Trophoblast cell (in vitro differentiated cells and primary cell): ENCODE measurements at regions not wholly inside any gene's neighbourhood (a gene's known extent, or its start where the extent isn't known, plus 50 kb on each side); places are given as distances from the start of the nearest gene placed in this dataset.

Source experiments
- DNase-seq, 2 donors: peaks; one replicate each; pipeline ENCODE4 v3.0.0-alpha.2; 2016
- H2AFZ ChIP-seq: 2 replicates; pipeline ENCODE4 v1.6.1; 2013; ENCODE audit warnings: low read length, moderate library complexity, mild to moderate bottlenecking; ENCODE audit not compliant: insufficient read depth, poor library complexity
- H2AK5ac ChIP-seq: 2 replicates; pipeline ENCODE4 v1.6.1; 2013; ENCODE audit warnings: mild to moderate bottlenecking, low read length
- H2BK120ac ChIP-seq: 2 replicates; pipeline ENCODE4 v1.6.1; 2013; ENCODE audit warnings: low read length, mild to moderate bottlenecking, moderate library complexity; ENCODE audit not compliant: insufficient read depth, poor library complexity
- H2BK12ac ChIP-seq: 2 replicates; pipeline ENCODE4 v1.6.1; 2013; ENCODE audit warnings: mild to moderate bottlenecking, low read length, moderate library complexity
- H2BK5ac ChIP-seq: 2 replicates; pipeline ENCODE4 v1.6.1; 2013; ENCODE audit warnings: low read length, low read depth, moderate library complexity, mild to moderate bottlenecking; ENCODE audit not compliant: poor library complexity
- H3K14ac ChIP-seq: 2 replicates; pipeline ENCODE4 v1.6.1; 2013; ENCODE audit warnings: mild to moderate bottlenecking, low read length
- H3K18ac ChIP-seq: 2 replicates; pipeline ENCODE4 v1.6.1; 2013; ENCODE audit warnings: mild to moderate bottlenecking, low read length
- H3K23ac ChIP-seq: 2 replicates; pipeline ENCODE4 v1.6.1; 2013; ENCODE audit warnings: low read length
- H3K27ac ChIP-seq: 2 replicates; pipeline ENCODE4 v1.5.1; 2013; ENCODE audit warnings: low read depth, mild to moderate bottlenecking, inconsistent platforms, low read length, moderate library complexity
- H3K27me3 ChIP-seq: 2 replicates; pipeline ENCODE4 v1.6.1; 2013; ENCODE audit warnings: inconsistent platforms, mild to moderate bottlenecking, low read length, moderate library complexity; ENCODE audit not compliant: insufficient read depth
- H3K36me3 ChIP-seq, 2 experiments: 1 replicate in 1 of 2; 2 replicates in 1 of 2; pipeline ENCODE4 v1.6.1; 2013; ENCODE audit warnings: low read length in 2 of 2, mild to moderate bottlenecking in 2 of 2, moderate library complexity in 1 of 2; ENCODE audit not compliant: insufficient read depth in 2 of 2, control insufficient read depth in 1 of 2
- H3K4ac ChIP-seq: 2 replicates; pipeline ENCODE4 v1.6.1; 2013; ENCODE audit warnings: low read depth, mild to moderate bottlenecking, low read length, moderate library complexity
- H3K4me1 ChIP-seq, 2 experiments: 1 replicate in 1 of 2; 2 replicates in 1 of 2; pipeline ENCODE4 v1.6.1; 2013; ENCODE audit warnings: low read length in 2 of 2, mild to moderate bottlenecking in 2 of 2, moderate library complexity in 1 of 2; ENCODE audit not compliant: insufficient read depth in 2 of 2, control insufficient read depth in 1 of 2
- H3K4me2 ChIP-seq: 2 replicates; pipeline ENCODE4 v1.6.1; 2013; ENCODE audit warnings: inconsistent platforms, mild to moderate bottlenecking, low read length, moderate library complexity
- H3K4me3 ChIP-seq: 2 replicates; pipeline ENCODE4 v1.5.1; 2013; ENCODE audit warnings: mild to moderate bottlenecking, low read depth, low read length, inconsistent platforms
- H3K79me1 ChIP-seq: one replicate; pipeline ENCODE4 v1.6.1; 2013; ENCODE audit warnings: low read length
- H3K79me2 ChIP-seq: 2 replicates; pipeline ENCODE4 v1.6.1; 2013; ENCODE audit warnings: low read length, mild to moderate bottlenecking; ENCODE audit not compliant: control insufficient read depth, insufficient read depth, poor library complexity
- H3K9ac ChIP-seq: 2 replicates; pipeline ENCODE4 v1.6.1; 2013; ENCODE audit warnings: mild to moderate bottlenecking, low read length
- H3K9me3 ChIP-seq: 2 replicates; pipeline ENCODE4 v1.6.1; 2013; ENCODE audit warnings: low read depth, mild to moderate bottlenecking, control low read depth, inconsistent platforms, low read length; ENCODE audit not compliant: insufficient read depth
- H4K12ac ChIP-seq: 2 replicates; pipeline ENCODE4 v1.6.1; 2013; ENCODE audit warnings: low read depth, mild to moderate bottlenecking, low read length, moderate library complexity
- H4K8ac ChIP-seq: 2 replicates; pipeline ENCODE4 v1.6.1; 2013; ENCODE audit warnings: low read depth, mild to moderate bottlenecking, low read length, moderate library complexity
- H4K91ac ChIP-seq: one replicate; pipeline ENCODE4 v1.6.1; 2013; ENCODE audit warnings: low read depth, mild to moderate bottlenecking, low read length, moderate library complexity
- WGBS: extraction: QIAGEN DNeasy Blood & Tissue Kit; methylation state at CpG from one replicate; pipeline ENCODE4 v1.1.7; 2013; ENCODE audit warnings: missing lambda C conversion rate; ENCODE audit not compliant: insufficient read length, insufficient coverage; ENCODE audit errors: extremely low coverage; 5-methylcytosine and 5-hydroxymethylcytosine counted together

GRCh38 chr6:67175101-67175500 lies 1460.0 kb upstream of the ADGRB3 start:
- WGBS, result no CpG with 5 or more reads among the region's 1 CpG
- no peak overlapping the region for H4K8ac ChIP-seq
- no peaks in the 10 kb centered on the region for H3K36me3 ChIP-seq
- H3K4me3 ChIP-seq, result no peak overlapping the region
- H3K27me3 ChIP-seq, result no peaks in the 10 kb centered on the region
- no peak overlapping the region for H3K4ac ChIP-seq
- no peak overlapping the region for H2AFZ ChIP-seq
- no peak for DNase-seq
- no peak overlapping the region for H3K18ac ChIP-seq
- no peaks in the 10 kb centered on the region for H3K79me1 ChIP-seq
- no peak overlapping the region for H4K12ac ChIP-seq
- no peak overlapping the region for H2AK5ac ChIP-seq
- no peak overlapping the region for H2BK120ac ChIP-seq
- H3K9me3 ChIP-seq, result no peaks in the 10 kb centered on the region
- H3K4me2 ChIP-seq, result no peak overlapping the region
- H2BK12ac ChIP-seq, result no peak overlapping the region
- no peak overlapping the region for H3K27ac ChIP-seq
- H2BK5ac ChIP-seq, result no peak overlapping the region
- H3K4me1 ChIP-seq, result no peaks in the 10 kb centered on the region
- H3K9ac ChIP-seq, result no peak overlapping the region
- no peak overlapping the region for H3K23ac ChIP-seq
- H3K79me2 ChIP-seq, result no peaks in the 10 kb centered on the region
- H4K91ac ChIP-seq, result no peak overlapping the region
- no peak overlapping the region for H3K14ac ChIP-seq

DNA sequence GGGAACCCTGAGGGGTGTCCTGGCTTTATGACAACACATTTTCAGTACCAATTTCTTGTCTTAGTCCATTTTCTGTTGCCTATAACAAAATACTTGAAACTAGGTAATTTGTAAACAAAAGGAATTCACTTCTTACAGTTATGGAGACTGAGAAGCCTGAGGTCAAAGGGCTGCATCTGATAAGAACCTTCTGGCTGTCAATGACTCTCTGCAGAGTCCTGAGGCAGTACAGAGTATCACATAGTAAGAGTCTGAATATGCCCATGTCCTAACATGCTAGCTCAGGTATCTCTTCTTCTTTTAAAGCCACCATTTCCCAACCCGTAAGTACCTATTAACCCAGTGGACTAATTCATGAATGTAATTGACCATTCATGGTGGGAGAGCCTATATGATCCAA lies 1458.6 kb upstream of the EYS start:
- Histone ChIP-seq H3K27ac (no peak overlapping the region), H4K8ac (no peak overlapping the region), H2AK5ac (no peak overlapping the region), H4K91ac (no peak overlapping the region), H3K4me2 (no peak overlapping the region), H3K23ac (no peak overlapping the region), H3K14ac (no peak overlapping the region), H3K27me3 (no peaks in the 10 kb centered on the region), H2AFZ (no peak overlapping the region), H3K9me3 (peaks cover 5% of the 10 kb centered on the region), H3K4me1 (no peaks in the 10 kb centered on the region), H3K4me3 (no peak overlapping the region), H3K18ac (no peak overlapping the region), H3K36me3 (peaks cover 0 to 2% of the 10 kb centered on the region in 2 experiments), H3K9ac (no peak overlapping the region), H2BK5ac (no peak overlapping the region), H3K79me2 (no peaks in the 10 kb centered on the region), H3K4ac (no peak overlapping the region), H3K79me1 (no peaks in the 10 kb centered on the region), H2BK12ac (no peak overlapping the region), H2BK120ac (no peak overlapping the region), H4K12ac (no peak overlapping the region)
- peak; percentile 5 to 51 for DNase-seq
- whole genome bisulfite sequencing, result no CpG with 5 or more reads among the region's 1 CpG

DNA sequence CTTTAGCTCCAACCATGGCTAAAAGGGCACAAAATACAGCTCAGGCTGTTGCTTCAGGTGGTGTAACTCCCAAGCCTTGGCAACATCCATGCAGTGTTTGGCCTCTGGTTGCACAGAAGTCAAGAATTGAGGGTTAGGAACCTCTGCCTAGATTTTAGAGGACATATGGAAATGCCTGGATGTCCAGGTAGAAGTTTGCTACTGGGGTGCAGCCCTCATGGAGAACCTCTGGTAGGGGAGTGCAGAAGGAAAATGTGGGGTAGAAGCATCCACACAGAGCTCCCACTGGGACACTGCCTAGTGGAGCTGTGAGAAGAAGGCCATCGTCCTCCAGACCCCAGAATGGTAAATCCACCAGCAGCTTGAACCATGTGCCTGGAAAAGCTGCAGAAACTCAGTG lies 1453.8 kb upstream of the EYS start:
- H2AK5ac ChIP-seq, result no peak overlapping the region
- H3K4ac ChIP-seq, result no peak overlapping the region
- H2AFZ ChIP-seq, result no peak overlapping the region
- no peak overlapping the region for H3K4me3 ChIP-seq
- no peak overlapping the region for H2BK5ac ChIP-seq
- no peak overlapping the region for H2BK120ac ChIP-seq
- H3K9ac ChIP-seq, result no peak overlapping the region
- H3K27ac ChIP-seq, result no peak overlapping the region
- H3K18ac ChIP-seq, result no peak overlapping the region
- H3K36me3 ChIP-seq, result peaks cover 0 to 3% of the 10 kb centered on the region in 2 experiments
- no CpG with 5 or more reads among the region's 1 CpG for WGBS
- H3K79me1 ChIP-seq, result no peaks in the 10 kb centered on the region
- no peaks in the 10 kb centered on the region for H3K4me1 ChIP-seq
- no peak overlapping the region for H3K4me2 ChIP-seq
- no peak overlapping the region for H3K14ac ChIP-seq
- DNase-seq, result no peak
- H3K27me3 ChIP-seq, result no peaks in the 10 kb centered on the region
- H3K79me2 ChIP-seq, result no peaks in the 10 kb centered on the region
- H3K23ac ChIP-seq, result no peak overlapping the region
- H2BK12ac ChIP-seq, result no peak overlapping the region
- no peak overlapping the region for H4K91ac ChIP-seq
- H3K9me3 ChIP-seq, result peaks cover 6% of the 10 kb centered on the region
- no peak overlapping the region for H4K8ac ChIP-seq
- no peak overlapping the region for H4K12ac ChIP-seq

DNA sequence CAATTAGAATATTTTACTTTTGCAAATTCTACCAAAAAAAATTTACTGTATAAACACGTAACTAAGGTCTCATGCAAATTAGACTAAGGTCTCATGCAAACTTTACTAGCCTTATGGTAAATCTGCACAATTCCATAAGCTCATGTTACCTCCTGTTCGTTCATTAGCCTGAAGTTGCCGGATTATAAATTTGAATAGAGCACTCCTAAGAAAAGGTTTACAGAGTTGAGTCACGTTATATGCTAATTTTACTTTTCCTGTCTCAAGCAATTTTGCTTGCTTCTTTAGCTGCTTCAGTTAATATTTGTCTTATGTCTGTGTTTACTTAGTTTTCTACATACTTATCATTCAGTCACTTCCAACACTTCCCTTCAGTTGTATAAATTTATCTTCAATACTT lies 1434.0 kb upstream of the EYS start:
- H3K4me3 ChIP-seq, result no peak overlapping the region
- H4K12ac ChIP-seq, result no peak overlapping the region
- H3K14ac ChIP-seq, result no peak overlapping the region
- no peak overlapping the region for H2AFZ ChIP-seq
- H3K27me3 ChIP-seq, result no peaks in the 10 kb centered on the region
- no peaks in the 10 kb centered on the region for H3K36me3 ChIP-seq
- no peak overlapping the region for H3K4me2 ChIP-seq
- no peak overlapping the region for H3K27ac ChIP-seq
- no peak overlapping the region for H4K91ac ChIP-seq
- no CpG with 5 or more reads among the region's 4 CpGs for WGBS
- no peaks in the 10 kb centered on the region for H3K4me1 ChIP-seq
- H3K4ac ChIP-seq, result no peak overlapping the region
- H3K23ac ChIP-seq, result no peak overlapping the region
- H2AK5ac ChIP-seq, result no peak overlapping the region
- DNase-seq, result no peak
- H3K9ac ChIP-seq, result no peak overlapping the region
- H2BK120ac ChIP-seq, result no peak overlapping the region
- no peaks in the 10 kb centered on the region for H3K79me2 ChIP-seq
- no peaks in the 10 kb centered on the region for H3K79me1 ChIP-seq
- no peak overlapping the region for H2BK12ac ChIP-seq
- H3K18ac ChIP-seq, result no peak overlapping the region
- no peak overlapping the region for H2BK5ac ChIP-seq
- no peaks in the 10 kb centered on the region for H3K9me3 ChIP-seq
- no peak overlapping the region for H4K8ac ChIP-seq
